NCI-H146 treated with DMSO at 0.1 percent for 48 hours (cell line): ENCODE measurements at regions not wholly inside any gene's neighbourhood (a gene's known extent, or its start where the extent isn't known, plus 50 kb on each side); places are given as distances from the start of the nearest gene placed in this dataset.

Experiments
- DNase-seq: peaks from one replicate; lab custom pipeline; 2025; ENCODE audit not compliant: unreplicated experiment; lab: John Stamatoyannopoulos, UW

DNA sequence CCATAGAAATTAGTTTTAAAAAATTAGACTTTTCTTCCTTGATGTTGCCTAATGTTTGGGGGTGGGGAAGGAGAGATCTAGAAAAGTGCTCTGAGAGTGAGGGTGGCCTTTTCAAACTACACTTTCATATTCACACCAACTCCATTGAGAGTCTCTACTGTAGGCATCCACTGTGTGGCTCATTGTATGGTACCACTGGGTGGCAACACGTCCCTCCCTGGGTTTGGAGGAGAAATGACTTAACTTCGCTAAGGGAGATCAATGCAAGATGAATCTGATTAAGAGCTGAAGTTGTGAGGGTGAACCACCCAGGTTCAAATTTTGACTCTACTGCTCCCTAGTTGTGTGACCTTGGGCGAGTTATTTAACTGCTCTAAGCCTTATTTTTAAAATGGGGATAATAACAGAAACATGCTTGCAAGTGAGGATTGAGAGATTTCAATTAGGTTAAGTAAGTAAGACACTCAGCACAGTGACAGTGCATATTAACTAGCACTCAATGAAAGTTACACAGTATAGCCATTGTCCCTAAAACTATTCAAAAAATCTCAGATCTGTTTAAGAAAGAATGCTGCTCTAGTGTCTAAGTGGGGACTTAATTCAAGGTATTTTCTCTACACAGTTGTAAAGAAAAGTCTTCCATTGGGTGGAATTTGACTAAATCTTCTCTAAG, 193.5 kb upstream of the CNR1 start:
- no peak for DNase-seq

DNA sequence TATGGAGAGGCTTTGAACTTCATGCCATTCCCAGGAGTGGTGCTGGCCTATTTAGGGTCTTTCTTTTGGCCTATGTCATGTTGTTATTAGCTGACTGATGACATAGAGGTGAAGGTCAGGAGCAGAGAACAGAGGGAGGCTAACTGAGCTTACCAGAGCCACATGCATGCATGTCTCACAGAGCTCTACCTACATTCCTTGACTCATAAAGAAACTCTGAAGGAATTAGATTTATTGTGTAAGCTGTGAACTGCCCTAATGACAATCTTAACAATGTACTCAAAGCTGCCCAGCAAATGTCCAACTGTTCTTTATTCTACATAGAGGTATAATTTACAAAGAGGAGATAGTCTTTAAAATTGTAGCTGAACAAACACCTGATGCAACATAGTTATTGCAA, 192.7 kb upstream of the CNR1 start:
- no peak for DNase-seq

GRCh38 chr6:88349511-88349910, 183.4 kb upstream of the CNR1 start:
- DNase-seq, result no peak

- DNase-seq, result no peak
Measured at GRCh38 chr6:88342336-88342735, 176.2 kb upstream of the CNR1 start.

- no peak for DNase-seq
Measured at GRCh38 chr6:88339761-88340160, 173.6 kb upstream of the CNR1 start.

GRCh38 chr6:88321306-88321705, 155.2 kb upstream of the CNR1 start:
- no peak for DNase-seq

GRCh38 chr6:88311561-88311960, 145.4 kb upstream of the CNR1 start:
- no peak for DNase-seq

GRCh38 chr6:88304520-88304919, 138.4 kb upstream of the CNR1 start:
- no peak for DNase-seq

DNA sequence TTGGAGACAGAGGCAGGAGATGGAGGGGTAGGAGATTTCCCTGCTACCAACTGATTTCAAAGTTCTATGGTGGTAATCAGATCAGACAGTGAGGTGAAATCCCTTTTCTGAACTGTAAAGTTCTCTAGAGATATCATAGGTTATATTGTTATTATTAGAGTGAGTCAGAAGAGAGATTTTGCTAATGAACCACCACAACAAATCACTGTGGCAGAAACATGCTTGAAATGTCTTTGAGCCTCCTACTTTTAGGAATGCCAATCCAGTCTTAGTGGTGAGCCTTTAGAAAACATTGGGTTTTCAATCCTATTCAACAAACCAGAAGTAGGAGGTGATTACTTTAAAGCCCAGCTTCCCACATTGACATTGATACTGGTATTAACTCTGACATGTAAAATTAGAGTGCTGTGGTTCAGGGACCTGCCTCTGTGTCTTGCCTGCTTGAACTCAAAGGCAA, 136.7 kb upstream of the CNR1 start:
- no peak for DNase-seq

DNA sequence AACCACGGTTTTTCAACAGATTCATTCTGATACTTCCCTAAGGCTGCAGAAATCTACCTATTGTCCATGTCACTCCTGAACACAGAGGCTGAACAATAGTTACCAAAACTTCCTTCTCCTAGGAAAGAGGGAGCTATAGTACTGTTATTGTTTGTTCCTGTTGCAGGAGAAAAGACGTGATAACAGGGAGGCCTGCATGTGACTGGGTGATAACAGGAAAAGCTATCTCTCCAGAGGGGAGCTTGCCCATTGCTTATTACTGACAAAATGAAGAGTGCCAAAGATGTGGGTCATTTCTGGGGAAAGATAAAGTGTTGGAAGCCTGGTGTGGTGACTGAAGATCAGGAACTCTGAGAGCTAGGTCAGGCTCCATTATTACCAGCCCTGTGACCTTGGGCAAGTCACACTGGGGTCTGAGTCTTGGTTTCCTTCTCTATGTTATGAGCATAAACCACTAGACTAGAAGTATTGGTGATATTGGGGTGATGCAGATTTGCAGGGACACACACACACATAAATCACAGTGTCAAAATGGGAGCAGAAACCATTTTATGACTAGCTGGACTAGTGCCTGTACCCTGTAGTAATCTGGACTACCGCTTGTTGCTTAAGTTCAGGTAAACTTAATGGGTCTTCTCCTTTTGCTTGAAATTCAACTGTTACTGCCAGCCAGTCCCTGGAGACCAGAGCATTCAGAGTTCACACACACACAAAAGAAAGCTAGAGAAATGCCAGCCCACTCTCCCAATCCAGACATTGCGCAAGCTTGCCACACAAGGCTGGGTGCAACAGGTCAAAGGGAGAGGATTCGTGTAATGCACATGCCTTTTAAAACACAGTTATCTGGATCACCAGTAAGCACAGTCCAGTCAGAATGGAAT, 136.0 kb upstream of the CNR1 start:
- DNase-seq, result no peak

- DNase-seq, result no peak
Measured at GRCh38 chr6:88301256-88301655, 135.1 kb upstream of the CNR1 start.

GRCh38 chr6:88298066-88298845, 132.1 kb upstream of the CNR1 start:
- no peak for DNase-seq

- DNase-seq, result no peak
Measured at GRCh38 chr6:88296694-88297093, 130.5 kb upstream of the CNR1 start.

DNA sequence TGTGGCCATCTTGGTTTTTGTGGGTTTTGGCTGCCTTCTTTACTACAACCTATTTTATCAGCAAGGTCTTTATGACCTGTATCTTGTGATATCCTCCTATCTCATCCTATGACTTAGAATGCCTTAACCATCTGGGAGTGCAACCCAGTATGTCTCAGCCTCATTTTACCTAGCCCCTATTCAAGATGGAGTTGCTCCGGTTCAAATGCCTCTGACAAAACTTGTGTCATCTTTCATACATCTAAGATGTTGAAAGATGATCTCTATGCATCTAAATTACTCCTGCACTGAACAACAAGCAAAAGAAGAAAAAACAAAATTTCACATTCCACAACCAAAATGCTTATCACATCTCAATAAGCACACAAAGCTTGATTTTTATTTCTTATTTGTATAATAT, 129.5 kb upstream of the CNR1 start:
- DNase-seq, result no peak

DNA sequence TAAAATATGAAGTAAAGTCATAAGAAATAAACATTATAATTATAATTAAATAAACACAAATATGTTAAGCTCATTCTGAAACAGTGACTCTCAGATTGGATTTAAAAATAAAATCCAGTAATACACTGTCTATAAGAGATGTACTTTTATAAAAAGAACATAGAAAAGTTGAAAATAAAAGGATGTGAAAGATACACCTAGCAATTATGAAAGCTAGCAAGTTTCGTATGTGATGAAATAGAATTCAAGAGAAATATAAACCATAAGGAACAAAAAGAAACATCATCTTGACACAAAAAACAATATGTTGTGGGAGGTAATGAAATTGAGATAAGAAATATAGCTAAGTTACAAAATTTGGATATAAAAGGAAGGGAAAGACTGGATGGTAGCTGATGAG, 128.6 kb upstream of the CNR1 start:
- no peak for DNase-seq

DNA sequence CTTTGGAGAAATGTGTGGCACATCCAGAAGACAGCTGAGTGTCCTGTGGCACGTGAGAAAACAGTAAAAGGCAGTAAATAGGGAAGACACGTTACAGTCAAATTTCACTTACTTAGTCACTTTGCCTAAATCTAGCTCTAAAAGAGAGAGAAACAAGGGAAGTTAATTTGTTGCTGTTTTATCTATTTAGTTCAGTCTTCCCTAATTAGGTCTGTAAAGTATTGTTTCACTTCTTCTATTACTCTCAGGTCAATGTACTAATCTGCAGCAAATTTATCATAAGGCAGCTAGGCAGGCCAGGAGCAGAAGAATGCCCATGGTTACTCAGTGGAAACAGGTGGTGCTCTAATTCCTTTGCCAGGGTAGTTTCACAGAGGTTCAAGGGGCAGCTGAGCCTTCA, 124.3 kb upstream of the CNR1 start:
- DNase-seq, result no peak

DNA sequence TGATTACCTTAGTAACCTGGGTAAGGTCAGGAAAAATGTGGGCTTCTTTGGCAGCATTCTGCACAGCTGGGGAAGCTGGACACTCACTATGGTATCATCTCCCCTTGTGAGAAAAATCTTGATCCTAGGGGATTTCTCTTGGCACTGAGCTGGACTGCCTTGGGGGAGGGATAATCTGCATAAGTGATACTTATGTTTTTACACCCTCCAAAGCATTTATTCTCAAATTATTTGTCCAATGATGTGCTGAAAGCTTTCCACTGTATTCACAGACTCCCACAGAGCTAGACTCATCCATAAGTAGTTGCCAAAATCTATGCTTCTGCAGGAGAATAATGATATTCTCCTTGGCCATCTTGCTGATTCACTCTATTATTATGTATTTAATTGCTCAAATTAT, 121.5 kb upstream of the CNR1 start:
- no peak for DNase-seq

- DNase-seq, result no peak
Measured at GRCh38 chr6:88276331-88276730, 110.2 kb upstream of the CNR1 start.

DNA sequence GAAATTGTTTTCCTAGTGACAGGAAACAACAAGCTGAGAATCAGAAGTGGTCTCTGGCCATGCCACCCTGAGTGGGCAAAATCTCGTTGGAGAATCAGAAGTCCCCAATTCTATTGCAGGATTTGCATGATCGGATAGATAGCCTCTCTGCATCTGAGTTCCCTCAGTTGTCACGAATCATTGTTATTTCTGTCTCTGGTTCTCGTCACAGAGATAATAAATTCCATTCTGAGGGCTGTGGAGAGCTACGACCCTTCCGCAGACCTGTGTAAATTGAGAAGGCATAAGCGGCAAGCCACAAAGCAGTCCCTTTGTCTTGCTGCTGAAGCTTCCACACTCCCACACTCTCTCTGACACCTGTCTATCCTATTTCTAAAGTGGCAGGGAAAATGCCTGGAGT, 102.4 kb upstream of the CNR1 start:
- no peak for DNase-seq

- no peak for DNase-seq
Measured at GRCh38 chr6:88266126-88266525, 100.0 kb upstream of the CNR1 start.

- no peak for DNase-seq
Measured at GRCh38 chr6:88263591-88263990, 97.4 kb upstream of the CNR1 start.

- no peak for DNase-seq
Measured at GRCh38 chr6:88262332-88262731, 96.2 kb upstream of the CNR1 start.
